Gastroesophageal sphincter (tissue), 3 donors: ENCODE measurements at regions not wholly inside any gene's neighbourhood (a gene's known extent, or its start where the extent isn't known, plus 50 kb on each side); places are given as distances from the start of the nearest gene placed in this dataset.

ENCODE experiments used
- CTCF ChIP-seq, 4 experiments: fragments of 200-600 bp in 2 of 4; fragments of 450-650 bp in 2 of 4; sonication (generic) in 1 of 4; IDR thresholded peaks; one replicate each; pipeline ENCODE4 v1.5.1; 2017 to 2019; ENCODE audit warnings: antibody characterized with exemption in 4 of 4, mild to moderate bottlenecking in 2 of 4, moderate library complexity in 2 of 4
- POLR2A ChIP-seq, 2 donors: fragments of 450-650 bp; IDR thresholded peaks; one replicate each; pipeline ENCODE4 v1.6.1; 2017; ENCODE audit warnings: antibody characterized with exemption in 2 of 2, mild to moderate bottlenecking in 2 of 2, moderate library complexity in 1 of 2

GRCh38 chr11:26851696-26852095 lies 129.8 kb upstream of the SLC5A12 start:
- TF ChIP-seq POLR2A (IDR thresholded peaks at IDR 0.05) (no peak), CTCF (IDR thresholded peaks at IDR 0.05) (no peak)
